ENCODE measurements at regions not wholly inside any gene's neighbourhood (a gene's known extent, or its start where the extent isn't known, plus 50 kb on each side); places are given as distances from the start of the nearest gene placed in this dataset.

- no peak for DNase-seq (ENCODE audit: low read depth)
- no peak overlapping the region for H3K4me3 ChIP-seq (ENCODE audit: low read depth, low read length)
- no peak for TF ChIP-seq CTCF (IDR thresholded peaks at IDR 0.05; ENCODE audit: control insufficient read depth, extremely low read depth, insufficient read depth)
Observed at GRCh38 chr1:78787544-78787943, 137.9 kb downstream of the IFI44 start.

DNA sequence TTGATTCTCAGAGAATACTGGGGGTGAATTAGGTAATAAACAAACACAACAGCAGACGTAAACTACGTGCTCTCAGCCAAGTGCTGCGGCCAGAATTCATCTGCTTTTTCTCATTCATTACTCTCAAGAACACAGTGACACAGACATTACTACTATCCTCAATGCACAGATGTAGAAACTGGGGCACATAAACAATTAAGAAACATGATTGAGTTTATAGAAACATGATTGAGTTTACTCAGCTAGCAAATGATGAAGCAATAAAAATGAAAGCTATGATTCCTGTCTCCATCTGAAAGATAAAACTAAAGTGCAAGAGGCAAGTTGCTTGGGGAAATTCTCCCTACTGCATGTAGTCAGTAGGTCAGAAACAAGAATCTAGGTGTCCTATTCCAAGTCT lies 140.5 kb downstream of the IFI44 start:
- TF ChIP-seq CTCF (IDR thresholded peaks at IDR 0.05; ENCODE audit: control insufficient read depth, extremely low read depth, insufficient read depth): no peak
- DNase-seq (ENCODE audit: low read depth): no peak
- H3K4me3 ChIP-seq (ENCODE audit: low read depth, low read length): no peak overlapping the region

DNA sequence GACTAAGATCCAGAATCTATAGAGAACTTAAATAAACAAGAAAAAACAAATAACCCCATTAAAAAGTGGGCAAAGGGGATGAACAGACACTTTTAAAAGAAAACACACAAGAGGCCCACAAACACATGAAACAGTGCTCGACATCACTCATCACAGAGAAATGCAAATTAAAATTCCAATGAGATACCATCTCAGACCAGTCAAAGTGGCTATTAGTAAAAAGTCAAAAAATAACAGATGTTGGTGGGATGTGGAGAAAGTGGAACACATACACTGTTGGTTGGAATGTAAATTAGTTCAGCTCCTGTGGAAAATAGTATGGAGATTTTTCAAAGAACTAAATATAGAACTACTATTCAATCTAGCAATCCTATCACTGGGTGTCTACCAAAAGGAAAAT lies 143.1 kb downstream of the IFI44 start:
- no peak for DNase-seq (ENCODE audit: low read depth)

GRCh38 chr1:78797108-78797781 lies 147.6 kb downstream of the IFI44 start:
- H3K4me3 ChIP-seq (ENCODE audit: low read depth, low read length): no peak overlapping the region
- TF ChIP-seq CTCF (IDR thresholded peaks at IDR 0.05; ENCODE audit: control insufficient read depth, extremely low read depth, insufficient read depth): no peak
- DNase-seq (ENCODE audit: low read depth): no peak

More for the DNA sequence above, 143.1 kb downstream of the IFI44 start:
- no peak for TF ChIP-seq CTCF (IDR thresholded peaks at IDR 0.05; ENCODE audit: control insufficient read depth, extremely low read depth, insufficient read depth)
- H3K4me3 ChIP-seq (ENCODE audit: low read depth, low read length): no peak overlapping the region

- DNase-seq (ENCODE audit: low read depth): no peak
- H3K4me3 ChIP-seq (ENCODE audit: low read depth, low read length): no peak overlapping the region
- no peak for TF ChIP-seq CTCF (IDR thresholded peaks at IDR 0.05; ENCODE audit: control insufficient read depth, extremely low read depth, insufficient read depth)
Observed at GRCh38 chr1:78799926-78800325, 150.3 kb downstream of the IFI44 start.

DNA sequence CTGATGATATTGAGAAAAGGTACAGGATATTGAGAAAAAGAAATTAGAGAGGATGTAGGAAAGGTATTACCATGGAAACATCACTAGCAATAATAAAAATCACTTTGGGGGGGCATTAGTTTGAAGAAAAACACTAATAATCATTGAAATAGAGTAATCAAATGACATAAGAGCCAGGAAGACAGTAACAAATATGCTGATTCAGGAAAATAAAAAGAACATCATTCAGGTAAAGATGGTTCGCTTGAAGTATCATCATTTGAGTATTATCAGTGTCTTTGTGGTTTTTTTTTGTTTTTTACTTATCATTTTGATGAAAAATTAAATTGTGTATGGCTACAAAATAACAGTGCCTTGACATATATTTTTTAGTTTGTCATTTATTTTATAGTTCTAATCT lies 164.5 kb downstream of the IFI44 start:
- TF ChIP-seq CTCF (IDR thresholded peaks at IDR 0.05; ENCODE audit: control insufficient read depth, extremely low read depth, insufficient read depth): no peak
- DNase-seq (ENCODE audit: low read depth): no peak
- H3K4me3 ChIP-seq (ENCODE audit: low read depth, low read length): no peak overlapping the region

DNA sequence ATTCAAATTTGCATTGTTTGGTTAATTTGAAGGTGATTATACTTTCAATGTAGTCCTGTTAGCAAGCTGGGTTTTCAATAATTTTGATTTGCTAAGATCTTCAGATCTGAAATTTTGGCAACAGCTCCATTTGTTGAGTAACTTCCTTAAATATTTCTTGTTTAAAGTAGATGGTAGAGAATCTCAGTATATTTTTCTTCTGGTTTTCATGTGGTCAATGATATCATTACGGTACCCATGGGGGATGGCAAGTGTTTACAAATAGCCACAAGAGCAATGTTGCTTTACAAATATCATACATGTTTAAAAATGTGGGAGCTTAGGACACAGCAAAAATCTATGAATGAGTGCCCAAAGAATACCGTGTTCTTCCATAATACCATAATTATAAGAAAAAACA lies 175.9 kb downstream of the IFI44 start:
- no peak for DNase-seq (ENCODE audit: low read depth)
- no peak overlapping the region for H3K4me3 ChIP-seq (ENCODE audit: low read depth, low read length)
- TF ChIP-seq CTCF (IDR thresholded peaks at IDR 0.05; ENCODE audit: control insufficient read depth, extremely low read depth, insufficient read depth): no peak

Measured in LNCaP clone FGC (cell line).